GM21381 (cell line): ENCODE measurements at regions not wholly inside any gene's neighbourhood (a gene's known extent, or its start where the extent isn't known, plus 50 kb on each side); places are given as distances from the start of the nearest gene placed in this dataset.
"Not testable (repeated sequence)": the region's sequence is repeated elsewhere in the genome, so short reads cannot be mapped to it uniquely, and the experiment has no call there.

ENCODE experiments used
- ATAC-seq: cut with Tn5 transposase; IDR thresholded peaks from one replicate; pipeline ENCODE4 v1.9.1; 2021; ENCODE audit warnings: mild to moderate bottlenecking, moderate library complexity; ENCODE audit not compliant: unreplicated experiment

GRCh38 chr1:185681034-185681633 is 53.1 kb upstream of the HMCN1 start:
- peak; percentile 69 for ATAC-seq

- ATAC-seq: no peak
Observed at GRCh38 chr1:185680453-185680852, 53.7 kb upstream of the HMCN1 start.

- ATAC-seq: no peak
Observed at GRCh38 chr1:185679220-185679619, 55.0 kb upstream of the HMCN1 start.

GRCh38 chr1:185676969-185677368 is 57.2 kb upstream of the HMCN1 start:
- no peak for ATAC-seq

- peak; percentile 70 for ATAC-seq
Observed at GRCh38 chr1:185674201-185674600, 60.0 kb upstream of the HMCN1 start.

GRCh38 chr1:185672719-185673360 is 61.4 kb upstream of the HMCN1 start:
- ATAC-seq: no peak

GRCh38 chr1:185670187-185670627 is 64.0 kb upstream of the HMCN1 start:
- ATAC-seq: no peak

GRCh38 chr1:185668013-185668412 is 66.2 kb upstream of the HMCN1 start:
- ATAC-seq: no peak

- no peak for ATAC-seq
Observed at GRCh38 chr1:185666582-185666981, 67.6 kb upstream of the HMCN1 start.

GRCh38 chr1:185663771-185664296 is 70.4 kb upstream of the HMCN1 start:
- ATAC-seq: no peak

GRCh38 chr1:185663332-185663731 is 70.9 kb upstream of the HMCN1 start:
- no peak for ATAC-seq

GRCh38 chr1:185661971-185662370 is 72.2 kb upstream of the HMCN1 start:
- no peak for ATAC-seq

- no peak for ATAC-seq
Observed at GRCh38 chr1:185656663-185657062, 77.5 kb upstream of the HMCN1 start.

- ATAC-seq: no peak
Observed at GRCh38 chr1:185654952-185655314, 79.3 kb upstream of the HMCN1 start.

GRCh38 chr1:185654199-185654951 is 79.8 kb upstream of the HMCN1 start:
- no peak for ATAC-seq

GRCh38 chr1:185653615-185654014 is 80.6 kb upstream of the HMCN1 start:
- ATAC-seq: no peak

- ATAC-seq: no peak
Observed at GRCh38 chr1:185652348-185652747, 81.8 kb upstream of the HMCN1 start.

- no peak for ATAC-seq
Observed at GRCh38 chr1:185650602-185651230, 83.5 kb upstream of the HMCN1 start.

GRCh38 chr1:185648858-185649589 is 85.2 kb upstream of the HMCN1 start:
- no peak for ATAC-seq

GRCh38 chr1:185647597-185648267 is 86.5 kb upstream of the HMCN1 start:
- not testable (repeated sequence) for ATAC-seq
